ENCODE measurements at regions not wholly inside any gene's neighbourhood (a gene's known extent, or its start where the extent isn't known, plus 50 kb on each side); places are given as distances from the start of the nearest gene placed in this dataset.
"Not testable (repeated sequence)": the region's sequence is repeated elsewhere in the genome, so short reads cannot be mapped to it uniquely, and the experiment has no call there.

DNA sequence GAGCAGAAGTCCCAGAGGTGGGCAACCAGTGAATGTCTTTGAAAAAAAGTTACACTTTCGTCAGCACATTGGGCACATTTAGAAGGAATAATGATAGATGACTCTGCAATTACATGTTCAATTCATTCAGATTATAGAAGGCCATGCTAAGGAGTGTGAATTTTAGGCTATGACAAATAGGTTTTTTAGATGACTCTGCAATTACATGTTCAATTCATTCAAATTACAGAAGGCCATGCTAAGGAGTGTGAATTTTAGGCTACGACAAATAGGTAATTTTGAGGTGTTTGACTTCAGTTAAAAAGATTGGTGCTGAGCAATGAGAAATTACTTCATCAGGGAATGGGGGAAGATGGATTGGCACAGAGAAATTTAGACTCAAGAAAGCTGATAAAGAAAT lies 744.9 kb upstream of the MMS22L start:
- DNase-seq (ENCODE audit: low read depth, low spot score) = no peak

- DNase-seq (ENCODE audit: low read depth, low spot score) = no peak
Observed at GRCh38 chr6:98033617-98034016, 750.6 kb upstream of the MMS22L start.

- DNase-seq (ENCODE audit: low read depth, low spot score) = no peak
Observed at GRCh38 chr6:98036344-98036923, 753.4 kb upstream of the MMS22L start.

DNA sequence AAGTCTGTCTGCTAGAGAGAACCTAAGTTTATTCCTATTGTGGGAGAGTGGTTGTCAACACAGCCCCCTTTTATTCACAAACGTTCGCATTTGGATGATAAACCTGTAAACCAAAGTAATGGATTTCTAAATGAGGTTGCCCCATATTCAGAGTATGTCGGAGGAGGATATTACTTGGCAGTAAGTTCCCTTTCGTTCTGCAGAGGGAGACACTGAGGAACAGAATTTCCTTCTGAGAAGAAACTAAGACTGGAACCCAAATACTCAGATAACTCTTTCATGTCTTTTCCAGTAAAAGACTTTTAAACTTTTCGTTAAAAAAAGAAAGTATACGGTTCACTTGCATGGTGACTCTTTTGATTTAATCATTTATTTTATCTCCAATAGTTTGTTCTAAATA lies 754.6 kb upstream of the MMS22L start:
- DNase-seq (ENCODE audit: low read depth, low spot score) = no peak

- DNase-seq (ENCODE audit: low read depth, low spot score) = no peak
Observed at GRCh38 chr6:98039443-98039842, 756.4 kb upstream of the MMS22L start.

- no peak for DNase-seq (ENCODE audit: low read depth, low spot score)
Observed at GRCh38 chr6:98039904-98040607, 757.0 kb upstream of the MMS22L start.

- DNase-seq (ENCODE audit: low read depth, low spot score) = no peak
Observed at GRCh38 chr6:98041056-98041455, 758.0 kb upstream of the MMS22L start.

DNA sequence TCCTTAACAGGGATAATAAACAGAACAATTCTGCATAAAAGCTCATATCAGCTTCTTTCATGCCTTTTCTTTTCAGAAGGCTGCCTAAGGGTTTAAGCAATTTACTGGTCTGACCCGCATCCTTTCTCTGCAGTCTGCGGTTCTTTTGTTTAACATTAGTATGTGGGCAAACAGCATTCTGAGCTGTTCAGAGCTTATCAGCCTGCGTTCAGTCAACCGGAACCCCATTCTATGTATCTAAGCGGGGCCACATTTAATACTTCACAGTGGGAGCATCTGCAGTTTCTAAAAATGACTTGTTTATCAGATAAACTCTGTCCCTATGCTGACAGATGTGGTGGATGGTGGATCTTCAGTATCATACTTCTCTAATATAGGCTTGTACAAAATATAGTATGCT lies 758.9 kb upstream of the MMS22L start:
- no peak for DNase-seq (ENCODE audit: low read depth, low spot score)

DNA sequence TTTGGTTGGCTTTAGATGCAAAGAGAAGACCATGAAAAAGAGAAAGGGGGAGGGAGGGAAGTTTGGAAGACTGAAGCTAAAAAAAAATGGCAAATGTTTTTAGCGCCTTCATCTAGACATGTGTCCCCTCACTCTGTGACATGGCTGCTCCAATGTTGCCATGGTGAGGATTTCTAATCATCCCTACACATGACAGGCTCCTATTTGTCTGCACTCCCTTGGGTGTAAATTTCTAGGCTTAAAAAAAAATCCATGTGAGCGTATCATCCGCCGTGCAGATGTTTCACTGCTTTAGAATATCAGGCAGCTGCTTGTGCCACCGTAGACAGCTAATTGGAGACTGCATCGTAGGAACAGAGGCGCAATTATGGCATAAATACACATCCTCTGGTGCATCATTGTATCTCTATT lies 761.1 kb upstream of the MMS22L start:
- no peak for DNase-seq (ENCODE audit: low read depth, low spot score)

DNA sequence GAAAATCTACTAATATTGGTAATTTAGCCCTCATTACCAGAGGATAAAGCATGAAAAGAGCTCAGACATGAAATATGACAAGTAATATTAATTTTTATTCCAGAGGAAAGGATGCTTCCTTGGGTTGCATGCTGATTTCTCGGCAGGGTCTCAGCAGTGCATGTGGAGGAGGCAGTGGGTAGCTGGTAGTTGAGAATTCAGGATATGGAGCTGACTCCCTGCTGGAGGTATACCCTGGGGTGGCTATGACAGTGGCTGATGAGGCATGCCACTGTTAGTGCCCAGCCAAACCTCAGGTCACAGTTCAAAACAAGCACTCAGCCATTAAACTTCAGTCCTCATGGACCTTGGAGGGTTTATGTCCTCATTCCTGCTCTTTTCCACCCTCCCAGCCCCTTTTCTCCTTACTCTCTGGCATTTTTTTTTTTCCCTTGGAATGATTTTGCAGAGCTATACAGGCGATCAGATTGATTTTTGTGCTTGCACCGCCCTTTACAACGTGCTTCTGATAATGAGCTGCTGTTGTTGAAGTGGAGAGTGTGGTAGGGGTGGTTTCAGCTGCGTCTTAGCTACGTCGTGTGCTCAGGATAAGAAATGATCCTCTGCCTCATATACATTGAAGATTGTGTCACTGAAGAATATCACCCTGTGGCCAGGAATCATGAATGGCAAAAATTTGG lies 761.9 kb upstream of the MMS22L start:
- DNase-seq (ENCODE audit: low read depth, low spot score) = no peak

GRCh38 chr6:98047164-98047563 lies 764.1 kb upstream of the MMS22L start:
- DNase-seq (ENCODE audit: low read depth, low spot score) = no peak

DNA sequence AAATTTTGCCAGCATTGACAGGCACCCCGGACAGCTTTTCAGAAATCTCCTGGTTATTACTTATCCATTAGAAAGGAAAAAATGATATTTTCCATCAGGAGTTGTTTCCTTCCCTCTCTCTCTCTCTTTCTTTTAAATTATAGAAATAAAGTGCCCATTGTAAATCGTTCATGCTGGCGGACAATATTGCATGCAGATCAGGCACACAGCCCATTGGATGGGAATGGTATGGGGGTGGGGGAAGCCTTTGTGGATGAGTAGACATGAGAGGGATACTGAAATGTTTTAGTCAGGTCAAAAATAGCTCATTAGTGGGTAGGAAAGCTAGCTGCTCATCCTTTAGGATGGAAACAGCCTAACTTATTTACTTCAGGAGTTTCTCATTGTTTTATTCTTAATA lies 764.9 kb upstream of the MMS22L start:
- DNase-seq (ENCODE audit: low read depth, low spot score) = no peak

GRCh38 chr6:98054453-98054852 lies 771.4 kb upstream of the MMS22L start:
- DNase-seq (ENCODE audit: low read depth, low spot score) = no peak

GRCh38 chr6:98056955-98057354 lies 773.9 kb upstream of the MMS22L start:
- DNase-seq (ENCODE audit: low read depth, low spot score) = no peak

- no peak for DNase-seq (ENCODE audit: low read depth, low spot score)
Observed at GRCh38 chr6:98067375-98067774, 767.0 kb upstream of the POU3F2 start.

DNA sequence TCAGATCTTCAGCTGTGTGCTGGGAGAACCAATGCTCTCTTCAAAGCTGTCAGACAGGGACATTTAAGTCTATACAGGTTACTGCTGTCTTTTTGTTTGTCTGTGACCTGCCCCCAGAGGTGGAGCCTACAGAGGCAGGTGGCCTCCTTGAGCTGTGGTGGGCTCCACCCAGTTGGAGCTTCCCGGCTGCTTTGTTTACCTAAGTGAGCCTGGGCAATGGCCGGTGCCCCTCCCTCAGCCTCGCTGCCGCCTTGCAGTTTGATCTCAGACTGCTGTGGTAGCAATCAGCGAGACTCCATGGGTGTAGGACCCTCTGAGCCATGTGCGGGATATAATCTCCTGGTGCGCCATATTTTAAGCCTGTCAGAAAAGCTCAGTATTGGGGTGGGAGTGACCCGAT lies 745.8 kb upstream of the POU3F2 start:
- DNase-seq (ENCODE audit: low read depth, low spot score) = not testable (repeated sequence)

DNA sequence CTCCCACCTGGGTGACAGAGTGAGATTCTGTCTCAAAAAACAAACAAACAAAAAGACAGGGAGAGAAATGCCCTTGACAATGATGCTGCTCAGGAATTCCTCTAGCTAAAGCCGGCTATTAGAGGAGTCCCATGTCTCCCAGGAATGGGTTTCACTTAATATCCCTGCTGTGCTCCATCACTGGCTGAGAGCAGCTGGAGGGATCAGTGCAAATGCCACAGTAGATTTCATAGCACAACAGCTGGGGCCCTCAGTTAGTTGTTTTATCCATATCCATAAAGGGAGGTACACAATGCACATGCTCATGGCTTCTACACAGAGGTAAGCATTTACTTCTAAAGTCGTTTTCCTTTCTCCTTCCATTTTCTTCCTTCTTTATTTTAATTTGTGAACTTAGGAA lies 742.0 kb upstream of the POU3F2 start:
- DNase-seq (ENCODE audit: low read depth, low spot score) = no peak

GRCh38 chr6:98094696-98095095 lies 739.7 kb upstream of the POU3F2 start:
- DNase-seq (ENCODE audit: low read depth, low spot score) = no peak

GRCh38 chr6:98107801-98108200 lies 726.6 kb upstream of the POU3F2 start:
- DNase-seq (ENCODE audit: low read depth, low spot score) = no peak

DNA sequence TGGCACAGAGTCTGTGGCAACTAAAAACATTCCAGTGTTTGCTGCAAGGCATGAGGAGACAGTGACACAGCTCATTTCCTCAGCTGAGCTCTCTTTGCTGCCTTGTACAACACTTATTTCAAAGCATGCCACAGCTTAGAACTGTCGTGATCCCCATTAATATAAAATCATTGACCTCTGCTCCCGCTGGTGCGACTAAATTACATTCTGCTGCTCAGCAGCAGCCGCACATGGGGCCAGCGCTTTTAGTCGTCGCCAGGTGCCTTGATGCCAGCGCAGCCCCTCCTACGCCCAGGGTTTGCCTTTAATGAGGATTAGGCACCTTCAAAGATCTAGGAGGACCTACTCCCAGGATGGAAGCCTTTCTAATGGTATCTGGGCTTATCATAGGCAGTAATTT lies 717.9 kb upstream of the POU3F2 start:
- DNase-seq (ENCODE audit: low read depth, low spot score) = no peak

DNA sequence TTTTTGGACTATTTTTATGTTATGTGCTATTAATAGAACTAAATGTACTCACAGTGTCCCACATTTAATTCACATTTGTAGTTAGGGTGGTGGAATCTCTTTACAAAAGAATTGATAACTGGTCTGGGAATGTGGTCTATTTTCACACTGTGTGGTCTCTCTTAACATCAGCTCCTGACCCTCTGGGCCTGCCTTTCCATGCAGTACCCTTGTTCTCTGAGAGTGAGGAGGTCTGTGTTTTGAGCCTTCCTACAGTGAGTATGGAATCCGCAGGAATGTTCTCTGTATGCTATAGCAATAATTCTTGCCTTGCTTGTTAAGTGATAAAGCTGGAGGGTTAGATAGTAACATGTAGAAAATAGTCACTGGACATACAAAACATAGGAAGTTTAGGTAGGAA lies 717.3 kb upstream of the POU3F2 start:
- no peak for DNase-seq (ENCODE audit: low read depth, low spot score)

DNA sequence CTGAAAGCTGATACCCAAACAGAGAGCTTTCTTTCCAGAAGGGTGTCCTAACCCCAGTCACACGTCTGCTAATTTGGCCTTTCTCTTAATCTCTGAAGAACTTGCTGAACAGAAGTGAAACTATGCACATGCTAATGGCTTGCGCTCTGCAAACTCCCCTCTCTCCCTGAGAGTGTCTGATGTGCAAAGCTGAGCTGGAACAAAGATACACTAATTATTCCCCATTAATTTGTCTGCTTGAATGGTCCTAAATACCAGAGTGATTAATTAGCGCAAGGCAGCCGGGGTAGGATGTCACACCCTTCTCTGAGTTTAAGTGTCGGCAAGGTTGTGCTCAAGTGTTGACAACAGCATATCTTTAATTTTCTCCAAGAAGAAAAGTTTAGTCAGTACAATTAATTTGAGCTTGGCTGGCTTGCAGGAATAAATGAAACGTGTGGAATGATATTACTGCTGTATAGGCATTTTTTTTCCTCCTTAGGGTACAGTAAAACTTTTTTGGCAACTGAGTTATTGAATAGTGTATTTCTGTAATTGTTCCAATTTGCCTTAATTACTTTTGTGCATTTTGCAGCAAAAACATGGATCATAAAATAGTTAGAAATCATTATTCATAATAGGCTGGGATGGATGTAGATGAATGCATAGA lies 715.9 kb upstream of the POU3F2 start:
- no peak for DNase-seq (ENCODE audit: low read depth, low spot score)

GRCh38 chr6:98124171-98124570 lies 710.2 kb upstream of the POU3F2 start:
- no peak for DNase-seq (ENCODE audit: low read depth, low spot score)

Data from brain pericyte (primary cell).